K562 (cell line): ENCODE measurements at regions not wholly inside any gene's neighbourhood (a gene's known extent, or its start where the extent isn't known, plus 50 kb on each side); places are given as distances from the start of the nearest gene placed in this dataset.

ENCODE experiments used
- ATAC-seq: fragments of 200-7000 bp; cut with Tn5 transposase; 3 replicates; pipeline ENCODE4 v1.9.1; 2020; ENCODE audit warnings: moderate library complexity
- BruUV-seq: library from RNA; stranded (reverse); fragments of 400-500 nt; replicated peaks from 2 replicates; lab custom pipeline; 2021; lab: Mats Ljungman, UMichigan
- CTCF ChIA-PET: fragments of 300-600 bp; formaldehyde crosslinking; extraction: SDS; loops from one replicate; lab custom pipeline; 2021; ENCODE audit warnings: low intra/inter-chr PET ratio; lab: Yijun Ruan, JAX
- POLR2A ChIA-PET: fragments of 300-600, 350-650 bp; sonication (Branson Sonifier 250); formaldehyde crosslinking; extraction: SDS; loops from one replicate; lab custom pipeline; 2021; ENCODE audit warnings: antibody characterized with exemption, inconsistent platforms; lab: Yijun Ruan, JAX
- DNase-seq, 4 experiments: peaks; one replicate each; pipeline versions ENCODE4 v3.0.0 to v3.0.0-alpha.2; 2011 to 2018; ENCODE audit warnings: low spot score in 3 of 4, mixed read lengths in 3 of 4; ENCODE audit errors: extremely low read depth in 1 of 4
- FAIRE-seq: peaks from 2 replicates; lab custom pipeline; 2011; peaks lifted over from hg19 to GRCh38; lab: Jason Lieb, UNC
- H2AFZ ChIP-seq: 2 replicates; pipeline ENCODE4 v1.6.0; 2011; ENCODE audit warnings: low read depth, low read length, control low read depth, inconsistent platforms
- H3K27ac ChIP-seq: fragments of 200-600 bp; 3 replicates; pipeline ENCODE4 v1.8.0; 2011; ENCODE audit warnings: low read depth, mild to moderate bottlenecking, control low read depth, inconsistent platforms, low read length, moderate library complexity, mixed read lengths; ENCODE audit errors: extremely low read depth
- H3K27me3 ChIP-seq, 2 experiments: fragments of 300-600 bp in 1 of 2; 2 replicates in 1 of 2; 3 replicates in 1 of 2; pipeline versions ENCODE4 v1.6.0 to v1.8.0; 2011; ENCODE audit warnings: inconsistent platforms in 2 of 2, low read length in 2 of 2, mild to moderate bottlenecking in 1 of 2, mixed read lengths in 1 of 2, moderate library complexity in 1 of 2; ENCODE audit not compliant: control insufficient read depth in 2 of 2, insufficient read depth in 2 of 2
- H3K36me3 ChIP-seq: fragments of 300-600 bp; 3 replicates; pipeline ENCODE4 v1.8.0; 2011; ENCODE audit warnings: mild to moderate bottlenecking, low read length, inconsistent platforms; ENCODE audit not compliant: control insufficient read depth, insufficient read depth
- H3K4me1 ChIP-seq, 2 experiments: fragments of 200-600 bp in 1 of 2; replicated peaks in 1 of 2; 2 replicates in 1 of 2; 3 replicates in 1 of 2; pipeline versions ENCODE4 v1.5.1 to v1.8.0; 2011; ENCODE audit warnings: inconsistent platforms in 2 of 2, low read length in 2 of 2, mild to moderate bottlenecking in 1 of 2, mixed read lengths in 1 of 2, moderate library complexity in 1 of 2; ENCODE audit not compliant: control insufficient read depth in 2 of 2, insufficient read depth in 2 of 2
- H3K4me2 ChIP-seq: 2 replicates; pipeline ENCODE4 v1.6.1; 2011; ENCODE audit warnings: low read length, control low read depth, inconsistent platforms, mixed read lengths; ENCODE audit not compliant: insufficient read depth
- H3K4me3 ChIP-seq: fragments of 200-600 bp; sonication (generic), shearing (Covaris generic); 2 replicates; pipeline ENCODE4 v1.5.1; 2016; ENCODE audit warnings: control low read depth, inconsistent platforms
- H3K79me2 ChIP-seq: fragments of 200-600 bp; 3 replicates; pipeline ENCODE4 v1.8.0; 2011; ENCODE audit warnings: low read length, inconsistent platforms; ENCODE audit not compliant: control insufficient read depth, insufficient read depth
- H3K9ac ChIP-seq, 2 experiments: 2 replicates each; pipeline versions ENCODE4 v1.6.0 to v1.6.1; 2011; ENCODE audit warnings: low read depth in 2 of 2, low read length in 2 of 2, control low read depth in 1 of 2, inconsistent platforms in 1 of 2, mild to moderate bottlenecking in 1 of 2, mixed read lengths in 1 of 2; ENCODE audit not compliant: insufficient read depth in 1 of 2
- H3K9me1 ChIP-seq: one replicate; pipeline ENCODE4 v1.6.0; 2011; ENCODE audit warnings: inconsistent platforms, mild to moderate bottlenecking, low read length, moderate library complexity; ENCODE audit not compliant: control insufficient read depth, insufficient read depth
- H3K9me3 ChIP-seq: replicated peaks from 2 replicates; pipeline ENCODE4 v1.5.1; 2011; ENCODE audit warnings: low read depth, low read length, inconsistent platforms; ENCODE audit not compliant: control insufficient read depth, insufficient read depth
- H4K20me1 ChIP-seq: replicated peaks from 2 replicates; pipeline ENCODE4 v1.6.1; 2011; ENCODE audit warnings: low read length, inconsistent platforms, mixed read lengths; ENCODE audit not compliant: control insufficient read depth, insufficient read depth
- BMI1 ChIP-seq: fragments of 150-350 bp; IDR thresholded peaks from 2 replicates; pipeline ENCODE4 v1.6.1; 2014; ENCODE audit warnings: low read length
- CBFB ChIP-seq: sonication (generic); formaldehyde crosslinking; IDR thresholded peaks from 2 replicates; pipeline ENCODE4 v1.4.0; 2020; ENCODE audit warnings: mild to moderate bottlenecking, missing genetic modification reagents
- CBX5 ChIP-seq: IDR thresholded peaks from 2 replicates; pipeline ENCODE4 v1.6.1; 2014; ENCODE audit warnings: low read depth, borderline replicate concordance
- DACH1 ChIP-seq: fragments of 450-650 bp; IDR thresholded peaks from 2 replicates; pipeline ENCODE4 v1.6.1; 2018; ENCODE audit not compliant: partially characterized antibody
- HEY1 ChIP-seq: fragments of 250-450 bp; sonication (Bioruptor Pico); IDR thresholded peaks from 2 replicates; pipeline ENCODE4 v1.5.0; 2020; ENCODE audit warnings: mild to moderate bottlenecking, moderate library complexity, borderline replicate concordance
- KLF6 ChIP-seq: fragments of 250-450 bp; sonication (Bioruptor Pico); IDR thresholded peaks from 2 replicates; pipeline ENCODE4 v1.4.0; 2020; ENCODE audit warnings: mild to moderate bottlenecking, moderate library complexity, borderline replicate concordance
- PYGO2 ChIP-seq: fragments of 450-650 bp; IDR thresholded peaks from 2 replicates; pipeline ENCODE4 v1.6.1; 2016; ENCODE audit warnings: mild to moderate bottlenecking, missing genetic modification characterization, moderate library complexity, missing compliant biosample characterization
- TFAM ChIP-seq: fragments of 250-450 bp; sonication (Bioruptor Pico); conservative IDR thresholded peaks from 2 replicates; pipeline ENCODE4 v1.5.0; 2021; ENCODE audit warnings: mild to moderate bottlenecking, moderate library complexity
- U2AF1 ChIP-seq: fragments of 200-400 bp; formaldehyde crosslinking; optimal IDR thresholded peaks from 2 replicates; pipeline ENCODE3; 2017; ENCODE audit warnings: mild to moderate bottlenecking, low read depth, low read length, moderate library complexity
- ZNF143 ChIP-seq: sonication (generic); formaldehyde crosslinking; IDR thresholded peaks from 2 replicates; pipeline ENCODE4 v1.9.0; 2022; ENCODE audit warnings: mild to moderate bottlenecking, missing genetic modification reagents
- ZNF217 ChIP-seq: sonication (generic); formaldehyde crosslinking; IDR thresholded peaks from 2 replicates; pipeline ENCODE4 v1.8.0; 2022; ENCODE audit warnings: mild to moderate bottlenecking, missing genetic modification reagents
- ZNF41 ChIP-seq: fragments of 250-450 bp; sonication (Bioruptor Pico); conservative IDR thresholded peaks from 2 replicates; pipeline ENCODE4 v1.4.0; 2020; ENCODE audit warnings: mild to moderate bottlenecking
- WGBS: fragments of 100-300 bp; shearing (Covaris generic); methylation state at CpG from one replicate; pipeline ENCODE4 v1.1.6; 2016; ENCODE audit warnings: low coverage, mixed read lengths; ENCODE audit not compliant: insufficient coverage; ENCODE audit errors: missing lambda C conversion rate; 5-methylcytosine and 5-hydroxymethylcytosine counted together
- in situ Hi-C: fragments of 300-500 bp; cut with MboI; formaldehyde crosslinking; loops from 4 replicates; pipeline ENCODE4 v1.15.0; 2018; ENCODE audit warnings: inconsistent platforms, mixed read lengths
- intact Hi-C: fragments of 100-400 bp; cut with micrococcal nuclease; formaldehyde crosslinking; loops from 2 replicates; pipeline ENCODE4 v1.14.2; 2022
- TF ChIP-seq, protein P1 (sequence below): sonication (generic); IDR thresholded peaks from 2 replicates; pipeline ENCODE4 v1.6.1; 2016
- TF ChIP-seq, protein P2 (sequence below): sonication (generic); formaldehyde crosslinking; IDR thresholded peaks from 2 replicates; pipeline ENCODE4 v1.8.0; 2023; ENCODE audit warnings: mild to moderate bottlenecking, missing genetic modification reagents

DNA sequence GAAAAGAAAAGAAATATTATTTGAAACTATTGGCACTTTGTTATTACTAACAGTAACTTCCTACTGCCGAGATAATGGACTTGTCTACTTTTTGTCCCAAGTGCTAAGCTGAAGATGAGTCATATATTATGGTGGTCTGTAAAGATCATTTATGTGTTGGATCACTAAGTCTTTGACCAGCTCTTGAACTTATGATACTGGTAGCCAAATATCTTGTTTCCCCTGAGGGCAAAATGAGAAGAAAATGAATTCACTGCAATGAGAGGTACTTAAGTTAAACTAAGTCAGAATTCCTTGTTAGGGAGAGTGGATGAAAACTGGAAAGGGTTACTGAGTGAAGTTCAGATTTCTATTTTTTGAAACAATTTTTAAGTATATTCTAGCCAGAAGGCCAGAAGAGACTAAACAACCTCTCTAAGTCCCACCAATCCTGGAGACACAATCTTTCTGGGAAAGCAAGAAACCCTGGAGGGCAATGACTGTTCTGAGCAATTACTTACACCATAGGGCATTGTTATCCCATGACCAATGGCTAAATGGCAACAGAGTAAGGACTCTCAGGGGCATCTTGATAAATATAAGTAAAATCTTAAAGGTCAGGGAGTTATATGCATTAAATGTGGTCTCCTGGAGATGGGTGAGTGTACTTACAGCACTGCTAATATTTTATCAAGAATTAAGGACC, 287.7 kb downstream of the STIM2 start:
- H3K4me3 ChIP-seq, result no peak overlapping the region
- H3K9me1 ChIP-seq, result no peaks in the 10 kb centered on the region
- in situ Hi-C loops (no loop called here), intact Hi-C loops (no loop called here)
- FAIRE-seq (no peak), ATAC-seq (no peak), DNase-seq (no peak)
- H3K79me2 ChIP-seq, result no peaks in the 10 kb centered on the region
- BruUV-seq, result no TSS peak
- H2AFZ ChIP-seq, result no peak overlapping the region
- TF ChIP-seq CBX5 (no peak), DACH1 (no peak), BMI1 (no peak), ZNF217 (CRISPR knock-in tag) (no peak), U2AF1 (no peak), ZNF41 (CRISPR knock-in tag) (no peak), ZNF143 (CRISPR knock-in tag) (no peak), KLF6 (no peak), HEY1 (no peak), TFAM (no peak), PYGO2 (no peak), CBFB (CRISPR knock-in tag) (no peak)
- TF ChIP-seq, protein P1, sequence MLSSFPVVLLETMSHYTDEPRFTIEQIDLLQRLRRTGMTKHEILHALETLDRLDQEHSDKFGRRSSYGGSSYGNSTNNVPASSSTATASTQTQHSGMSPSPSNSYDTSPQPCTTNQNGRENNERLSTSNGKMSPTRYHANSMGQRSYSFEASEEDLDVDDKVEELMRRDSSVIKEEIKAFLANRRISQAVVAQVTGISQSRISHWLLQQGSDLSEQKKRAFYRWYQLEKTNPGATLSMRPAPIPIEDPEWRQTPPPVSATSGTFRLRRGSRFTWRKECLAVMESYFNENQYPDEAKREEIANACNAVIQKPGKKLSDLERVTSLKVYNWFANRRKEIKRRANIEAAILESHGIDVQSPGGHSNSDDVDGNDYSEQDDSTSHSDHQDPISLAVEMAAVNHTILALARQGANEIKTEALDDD, result no peak
- TF ChIP-seq, protein P2, sequence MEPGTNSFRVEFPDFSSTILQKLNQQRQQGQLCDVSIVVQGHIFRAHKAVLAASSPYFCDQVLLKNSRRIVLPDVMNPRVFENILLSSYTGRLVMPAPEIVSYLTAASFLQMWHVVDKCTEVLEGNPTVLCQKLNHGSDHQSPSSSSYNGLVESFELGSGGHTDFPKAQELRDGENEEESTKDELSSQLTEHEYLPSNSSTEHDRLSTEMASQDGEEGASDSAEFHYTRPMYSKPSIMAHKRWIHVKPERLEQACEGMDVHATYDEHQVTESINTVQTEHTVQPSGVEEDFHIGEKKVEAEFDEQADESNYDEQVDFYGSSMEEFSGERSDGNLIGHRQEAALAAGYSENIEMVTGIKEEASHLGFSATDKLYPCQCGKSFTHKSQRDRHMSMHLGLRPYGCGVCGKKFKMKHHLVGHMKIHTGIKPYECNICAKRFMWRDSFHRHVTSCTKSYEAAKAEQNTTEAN (CRISPR knock-in tag), result no peak
- H3K36me3 ChIP-seq, result no peaks in the 10 kb centered on the region
- no peaks in the 10 kb centered on the region for H3K4me1 ChIP-seq
- no peaks in the 10 kb centered on the region for H3K9me3 ChIP-seq
- no peak overlapping the region for H3K27ac ChIP-seq
- no peaks in the 10 kb centered on the region for H4K20me1 ChIP-seq
- WGBS, result 0% methylated on average over 1 of the region's 1 CpG
- no peak overlapping the region for H3K9ac ChIP-seq
- ChIA-PET POLR2A (no interaction called here), CTCF (no interaction called here)
- no peak overlapping the region for H3K4me2 ChIP-seq
- no peaks in the 10 kb centered on the region for H3K27me3 ChIP-seq
